HepG2 (cell line): ENCODE measurements at regions not wholly inside any gene's neighbourhood (a gene's known extent, or its start where the extent isn't known, plus 50 kb on each side); places are given as distances from the start of the nearest gene placed in this dataset.

ENCODE experiments used
- CEBPZ ChIP-seq: IDR thresholded peaks from 2 replicates; pipeline ENCODE4 v1.6.1; 2012; ENCODE audit warnings: low read length, improper control_type of control experiment
- EZH2 ChIP-seq: conservative IDR thresholded peaks from 2 replicates; pipeline ENCODE4 v1.6.1; 2012; ENCODE audit warnings: mild to moderate bottlenecking, low read depth, low read length, moderate library complexity
- HCFC1 ChIP-seq: fragments of 150-350 bp; IDR thresholded peaks from 2 replicates; pipeline ENCODE4 v1.6.1; 2014; ENCODE audit warnings: low read depth, low read length
- JUN ChIP-seq: sonication (generic); formaldehyde crosslinking; IDR thresholded peaks from 2 replicates; pipeline ENCODE4 v1.4.0; 2020; ENCODE audit warnings: mild to moderate bottlenecking, missing genetic modification reagents
- POLR2AphosphoS2 ChIP-seq: IDR thresholded peaks from 2 replicates; pipeline ENCODE4 v1.6.1; 2011; ENCODE audit warnings: low read depth, low read length, improper control_type of control experiment
- PRDM10 ChIP-seq: sonication (generic); formaldehyde crosslinking; IDR thresholded peaks from 2 replicates; pipeline ENCODE4 v1.4.0; 2020; ENCODE audit warnings: low read depth, missing genetic modification reagents
- REL ChIP-seq: sonication (generic); formaldehyde crosslinking; conservative IDR thresholded peaks from 2 replicates; pipeline ENCODE4 v1.8.0; 2022; ENCODE audit warnings: mild to moderate bottlenecking, missing genetic modification reagents, moderate library complexity
- SP2 ChIP-seq: sonication (generic); formaldehyde crosslinking; IDR thresholded peaks from 2 replicates; pipeline ENCODE4 v1.5.1; 2020; ENCODE audit warnings: mild to moderate bottlenecking, missing genetic modification reagents
- TRIM24 ChIP-seq: sonication (generic); formaldehyde crosslinking; IDR thresholded peaks from 2 replicates; pipeline ENCODE4 v1.8.0; 2022; ENCODE audit warnings: mild to moderate bottlenecking, missing genetic modification reagents
- ZNF335 ChIP-seq: sonication (generic); formaldehyde crosslinking; IDR thresholded peaks from 2 replicates; pipeline ENCODE4 v1.4.0; 2020; ENCODE audit warnings: missing genetic modification reagents
- ZNF597 ChIP-seq: sonication (generic); formaldehyde crosslinking; IDR thresholded peaks from 2 replicates; pipeline ENCODE4 v1.5.0; 2020; ENCODE audit warnings: missing genetic modification reagents
- ZSCAN9 ChIP-seq: IDR thresholded peaks from 2 replicates; pipeline ENCODE4 v1.6.1; 2016; ENCODE audit warnings: borderline replicate concordance

- TF ChIP-seq CEBPZ (no peak), ZNF597 (CRISPR knock-in tag) (no peak), ZNF335 (no peak), EZH2 (no peak), ZSCAN9 (CRISPR knock-in tag) (no peak), SP2 (CRISPR knock-in tag) (no peak), REL (CRISPR knock-in tag) (no peak), PRDM10 (CRISPR knock-in tag) (no peak), HCFC1 (no peak), TRIM24 (CRISPR knock-in tag) (no peak), POLR2AphosphoS2 (no peak), JUN (no peak)
These were observed 86.9 kb upstream of the BCL6 start for GRCh38 chr3:187832202-187832601.
